ENCODE measurements at regions not wholly inside any gene's neighbourhood (a gene's known extent, or its start where the extent isn't known, plus 50 kb on each side); places are given as distances from the start of the nearest gene placed in this dataset.

- no peaks in the 10 kb centered on the region for H3F3A ChIP-seq (ENCODE audit: insufficient read depth, low read length, poor library complexity, severe bottlenecking)
- H4K20me1 ChIP-seq (ENCODE audit: insufficient read depth): no peaks in the 10 kb centered on the region
- H3K9me2 ChIP-seq (ENCODE audit: insufficient read depth, low read length): no peaks in the 10 kb centered on the region
- H3K36me3 ChIP-seq (ENCODE audit: insufficient read depth, low read length): no peaks in the 10 kb centered on the region
- no peak overlapping the region for H3K4me3 ChIP-seq (ENCODE audit: low read length)
- no peak overlapping the region for H3K9ac ChIP-seq (ENCODE audit: low read length)
- no peak overlapping the region for H3K4me2 ChIP-seq (ENCODE audit: low read length)
- no peak overlapping the region for H2AFZ ChIP-seq (ENCODE audit: low read depth, low read length)
- H3K9me3 ChIP-seq (ENCODE audit: low read length): no peaks in the 10 kb centered on the region
- no peaks in the 10 kb centered on the region for H3K79me2 ChIP-seq (replicated peaks; ENCODE audit: insufficient read depth, low read length)
- TF ChIP-seq TAF1 (IDR thresholded peaks at IDR 0.05; ENCODE audit: low read depth): no peak
- no peak for TF ChIP-seq REST (IDR thresholded peaks at IDR 0.05; ENCODE audit: borderline replicate concordance)
- TF ChIP-seq MXI1 (conservative IDR thresholded peaks at IDR 0.05; ENCODE audit: poor library complexity, severe bottlenecking): no peak
- no peaks in the 10 kb centered on the region for H3K27me3 ChIP-seq (ENCODE audit: insufficient read depth, low read depth, low read length)
- H3K27ac ChIP-seq (ENCODE audit: low read length): no peak overlapping the region
Measured at GRCh38 chr7:145899938-145900337, 216.7 kb upstream of the CNTNAP2 start.

DNA sequence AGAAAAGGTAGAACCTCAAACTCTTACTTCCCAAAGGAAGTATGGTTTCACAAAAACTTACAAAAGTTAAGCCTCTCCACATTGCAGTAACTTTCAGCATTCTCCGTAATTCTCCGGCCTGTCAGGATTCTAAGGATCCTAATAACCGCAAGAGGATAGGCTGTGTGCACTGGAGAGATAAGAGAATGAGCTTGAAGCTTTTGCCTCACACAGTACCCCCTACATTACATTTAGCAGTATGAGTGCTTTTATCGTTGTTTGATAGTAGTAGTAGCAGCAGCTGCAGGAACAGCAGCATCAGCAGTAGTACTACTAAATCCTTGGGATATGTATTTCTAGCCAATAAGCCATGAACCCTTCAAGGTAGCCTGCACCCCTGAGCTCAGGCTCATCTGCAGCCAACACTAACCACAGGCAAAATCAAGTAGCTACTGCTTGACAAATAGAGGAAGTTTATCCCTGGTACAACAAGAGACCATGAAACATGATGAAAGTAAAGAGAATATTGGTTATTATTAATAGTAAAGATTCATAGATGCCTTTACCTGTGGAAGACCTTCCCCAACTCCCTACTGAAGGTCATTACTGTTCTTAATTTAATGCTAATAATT is 222.6 kb upstream of the CNTNAP2 start:
- Histone ChIP-seq H3K27ac (ENCODE audit: low read length) (no peak overlapping the region), H4K20me1 (ENCODE audit: insufficient read depth) (no peaks in the 10 kb centered on the region), H3K9ac (ENCODE audit: low read length) (no peak overlapping the region), H3K4me2 (ENCODE audit: low read length) (no peak overlapping the region), H3K9me2 (ENCODE audit: insufficient read depth, low read length) (no peaks in the 10 kb centered on the region), H3F3A (ENCODE audit: insufficient read depth, low read length, poor library complexity, severe bottlenecking) (no peaks in the 10 kb centered on the region), H2AFZ (ENCODE audit: low read depth, low read length) (no peak overlapping the region), H3K36me3 (ENCODE audit: insufficient read depth, low read length) (no peaks in the 10 kb centered on the region), H3K9me3 (ENCODE audit: low read length) (no peaks in the 10 kb centered on the region), H3K4me3 (ENCODE audit: low read length) (no peak overlapping the region), H3K27me3 (ENCODE audit: insufficient read depth, low read depth, low read length) (no peaks in the 10 kb centered on the region), H3K79me2 (replicated peaks; ENCODE audit: insufficient read depth, low read length) (no peaks in the 10 kb centered on the region)
- TF ChIP-seq TAF1 (IDR thresholded peaks at IDR 0.05; ENCODE audit: low read depth) (no peak), EP300 (conservative IDR thresholded peaks at IDR 0.05; ENCODE audit: poor library complexity, severe bottlenecking) (no peak), REST (IDR thresholded peaks at IDR 0.05; ENCODE audit: borderline replicate concordance) (no peak), EZH2 (IDR thresholded peaks at IDR 0.05; ENCODE audit: borderline replicate concordance, insufficient read depth, low read length, poor library complexity, severe bottlenecking) (no peak), SMC3 (conservative IDR thresholded peaks at IDR 0.05; ENCODE audit: poor library complexity) (no peak), RAD21 (conservative IDR thresholded peaks at IDR 0.05) (no peak), POLR2AphosphoS5 (IDR thresholded peaks at IDR 0.05) (no peak), MXI1 (conservative IDR thresholded peaks at IDR 0.05; ENCODE audit: poor library complexity, severe bottlenecking) (no peak)
- TF ChIP-seq, protein P1, sequence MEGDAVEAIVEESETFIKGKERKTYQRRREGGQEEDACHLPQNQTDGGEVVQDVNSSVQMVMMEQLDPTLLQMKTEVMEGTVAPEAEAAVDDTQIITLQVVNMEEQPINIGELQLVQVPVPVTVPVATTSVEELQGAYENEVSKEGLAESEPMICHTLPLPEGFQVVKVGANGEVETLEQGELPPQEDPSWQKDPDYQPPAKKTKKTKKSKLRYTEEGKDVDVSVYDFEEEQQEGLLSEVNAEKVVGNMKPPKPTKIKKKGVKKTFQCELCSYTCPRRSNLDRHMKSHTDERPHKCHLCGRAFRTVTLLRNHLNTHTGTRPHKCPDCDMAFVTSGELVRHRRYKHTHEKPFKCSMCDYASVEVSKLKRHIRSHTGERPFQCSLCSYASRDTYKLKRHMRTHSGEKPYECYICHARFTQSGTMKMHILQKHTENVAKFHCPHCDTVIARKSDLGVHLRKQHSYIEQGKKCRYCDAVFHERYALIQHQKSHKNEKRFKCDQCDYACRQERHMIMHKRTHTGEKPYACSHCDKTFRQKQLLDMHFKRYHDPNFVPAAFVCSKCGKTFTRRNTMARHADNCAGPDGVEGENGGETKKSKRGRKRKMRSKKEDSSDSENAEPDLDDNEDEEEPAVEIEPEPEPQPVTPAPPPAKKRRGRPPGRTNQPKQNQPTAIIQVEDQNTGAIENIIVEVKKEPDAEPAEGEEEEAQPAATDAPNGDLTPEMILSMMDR (IDR thresholded peaks at IDR 0.05; ENCODE audit: poor library complexity, severe bottlenecking): no peak

Measured in neural cell (in vitro differentiated cells).